DMS 273 (cell line): ENCODE measurements at regions not wholly inside any gene's neighbourhood (a gene's known extent, or its start where the extent isn't known, plus 50 kb on each side); places are given as distances from the start of the nearest gene placed in this dataset.

Experiments
- DNase-seq: peaks from one replicate; lab custom pipeline; 2025; ENCODE audit not compliant: unreplicated experiment; lab: John Stamatoyannopoulos, UW

DNA sequence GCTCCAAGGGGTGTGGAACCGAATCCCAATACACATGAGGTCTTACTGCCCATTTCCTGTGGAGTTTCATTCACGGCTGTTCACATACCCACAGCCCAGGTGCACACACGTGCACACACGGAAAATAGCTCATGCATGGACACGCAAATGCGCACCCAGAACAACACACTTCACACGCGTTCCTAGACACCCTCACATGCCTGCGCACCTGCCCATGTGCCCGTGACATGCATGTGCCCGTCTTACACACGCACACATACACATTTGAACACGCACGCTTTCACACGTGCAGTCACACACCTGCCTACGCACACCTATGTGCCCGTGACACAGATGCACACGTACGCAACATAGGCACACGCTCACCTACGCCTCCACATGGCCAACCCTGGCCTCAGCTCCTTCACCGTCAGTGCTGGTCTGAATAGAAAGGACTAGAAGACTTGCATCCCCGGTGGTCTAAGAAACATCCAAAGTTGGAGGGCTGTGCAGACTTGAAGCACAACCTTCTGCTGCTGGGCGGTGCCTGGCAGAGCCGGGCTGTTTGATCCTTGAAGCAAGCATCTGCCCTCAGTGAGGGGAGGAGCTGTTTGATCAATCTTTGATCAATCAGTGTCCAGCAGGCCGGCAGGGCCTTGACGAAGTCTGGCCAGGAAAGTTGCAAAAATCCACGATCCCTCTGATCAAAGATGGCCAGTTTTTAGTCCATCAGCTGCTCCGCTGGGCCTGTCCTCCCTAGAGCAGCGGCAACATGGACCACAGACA, 164.7 kb downstream of the OLFM1 start:
- DNase-seq: no peak

DNA sequence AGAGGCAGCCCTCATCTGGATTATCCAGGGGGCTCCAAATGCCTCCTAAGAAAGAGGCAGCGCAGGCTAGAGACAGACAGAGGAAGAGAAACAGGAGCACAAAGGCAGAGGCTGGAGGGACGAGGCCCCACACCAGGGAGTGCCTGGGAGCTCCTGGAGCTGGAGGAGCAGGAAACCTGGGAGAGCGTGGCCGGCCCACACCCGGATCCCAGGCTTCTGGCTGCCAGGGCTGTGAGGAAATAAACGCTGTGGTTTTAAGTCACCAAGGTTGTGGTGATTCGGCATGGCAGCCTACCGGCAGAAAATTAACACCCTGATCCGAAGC, 165.5 kb downstream of the OLFM1 start:
- DNase-seq: no peak

DNA sequence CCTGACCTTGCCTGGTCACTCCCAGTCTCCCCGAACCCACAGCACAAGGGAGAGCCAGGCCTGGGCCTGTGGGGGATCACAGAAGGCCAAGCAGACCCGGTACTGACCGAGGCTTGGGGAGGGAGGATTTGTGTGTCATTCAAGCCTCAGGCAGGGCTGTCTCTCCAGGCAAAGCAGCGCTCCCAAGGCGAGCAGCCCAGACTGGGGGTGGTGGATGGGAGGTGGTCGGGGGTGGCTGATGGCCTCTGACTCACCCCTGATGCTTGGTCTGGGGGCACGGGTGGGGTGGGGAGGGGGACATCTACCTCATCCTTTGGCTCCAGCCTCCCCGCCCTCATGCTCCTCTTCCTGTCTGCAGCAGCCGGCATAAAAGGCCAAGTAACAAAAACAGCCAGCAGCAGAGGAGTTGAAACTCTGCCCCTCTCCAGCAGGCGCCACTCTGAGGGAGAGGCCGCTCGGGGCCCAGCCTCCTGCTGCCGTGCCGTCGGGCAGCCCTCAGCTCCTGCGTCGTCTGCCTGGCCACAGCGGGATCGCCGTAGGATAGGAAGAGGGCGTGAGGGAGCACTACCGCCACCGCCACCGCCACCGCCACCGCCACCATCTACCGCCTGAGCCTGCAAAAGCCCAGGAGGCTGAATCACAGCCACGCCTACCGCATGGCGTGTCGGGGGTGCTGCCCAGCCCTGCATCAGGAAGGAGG, 166.0 kb downstream of the OLFM1 start:
- no peak for DNase-seq

DNA sequence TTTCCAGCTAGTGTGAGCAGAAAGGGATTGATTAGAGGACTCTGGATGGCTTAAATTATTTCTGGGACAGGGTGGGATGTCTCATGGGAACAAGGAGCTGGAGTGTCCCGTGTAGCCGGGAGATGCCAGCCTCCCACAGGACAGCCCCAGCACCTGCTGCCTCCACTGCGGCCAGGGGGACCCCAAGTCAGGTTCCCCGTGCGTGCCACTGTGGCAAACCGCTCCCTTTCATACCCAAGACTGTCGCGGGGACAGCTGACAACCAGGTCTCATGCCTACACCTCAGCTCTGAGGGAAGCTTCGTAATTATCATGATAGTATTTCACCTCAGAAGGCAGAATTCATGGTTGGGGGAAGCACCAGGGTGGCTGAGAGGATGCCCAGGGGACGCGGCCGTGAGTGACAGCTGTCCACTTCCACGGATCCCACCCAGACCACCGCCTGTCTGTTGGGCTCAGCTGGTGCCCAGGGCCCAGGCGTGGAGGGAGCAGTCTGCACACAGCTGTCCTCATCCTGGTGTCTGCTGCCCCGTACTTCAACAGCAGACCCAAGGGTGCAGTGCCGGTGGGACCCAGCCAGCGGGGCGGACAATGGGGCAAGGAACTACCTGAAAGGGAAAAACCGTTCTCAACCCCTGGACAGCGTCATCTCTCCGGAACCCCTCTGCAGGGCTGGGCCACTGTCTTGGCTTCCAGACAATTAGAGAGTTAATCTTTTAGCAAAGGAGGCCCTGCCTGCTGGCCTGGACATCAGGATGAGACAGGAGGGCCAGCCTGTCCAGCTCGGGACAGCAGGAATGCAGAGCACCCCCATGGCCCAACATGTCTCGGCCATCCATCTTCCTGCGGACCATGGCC, 166.9 kb downstream of the OLFM1 start:
- no peak for DNase-seq

DNA sequence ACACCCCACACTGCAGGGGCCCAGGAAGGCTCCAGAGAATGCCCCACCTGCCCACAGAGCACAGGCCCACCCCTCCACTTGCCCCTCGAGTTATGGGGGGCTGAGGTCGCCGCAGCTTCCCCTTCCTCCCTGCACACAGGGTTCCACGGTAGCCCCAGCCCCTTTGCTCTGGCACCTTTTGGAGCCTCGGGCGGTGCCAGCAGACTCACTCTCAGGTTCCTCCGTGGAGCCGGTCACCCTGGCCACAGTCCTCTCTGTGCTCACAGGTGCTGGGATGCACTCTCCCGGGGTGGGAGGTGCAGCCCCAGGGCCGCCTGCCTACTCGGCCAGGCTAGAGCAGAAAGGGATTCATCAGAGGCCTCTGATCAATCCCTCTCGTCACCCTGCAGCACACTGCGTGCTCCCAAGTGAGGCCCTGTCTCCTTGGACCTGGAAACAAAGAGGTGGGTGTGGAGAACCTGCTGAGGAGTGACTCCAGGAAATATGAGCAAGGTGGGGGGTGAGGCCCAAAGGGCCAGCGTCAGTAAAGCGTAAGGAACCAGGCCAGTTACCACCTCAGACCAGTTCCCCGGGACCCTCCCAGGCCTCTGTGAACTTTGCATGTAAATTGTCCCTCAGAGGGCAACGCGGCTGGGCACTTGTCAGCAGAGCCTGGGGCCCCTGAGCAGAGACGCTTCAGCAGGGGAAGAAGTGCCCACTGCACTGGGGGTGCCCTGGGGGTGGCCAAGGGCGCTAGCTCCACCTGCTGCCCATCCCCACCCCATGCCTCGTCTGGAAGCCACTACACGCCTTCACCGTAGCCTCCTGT, 167.8 kb downstream of the OLFM1 start:
- DNase-seq: peak; percentile 12

DNA sequence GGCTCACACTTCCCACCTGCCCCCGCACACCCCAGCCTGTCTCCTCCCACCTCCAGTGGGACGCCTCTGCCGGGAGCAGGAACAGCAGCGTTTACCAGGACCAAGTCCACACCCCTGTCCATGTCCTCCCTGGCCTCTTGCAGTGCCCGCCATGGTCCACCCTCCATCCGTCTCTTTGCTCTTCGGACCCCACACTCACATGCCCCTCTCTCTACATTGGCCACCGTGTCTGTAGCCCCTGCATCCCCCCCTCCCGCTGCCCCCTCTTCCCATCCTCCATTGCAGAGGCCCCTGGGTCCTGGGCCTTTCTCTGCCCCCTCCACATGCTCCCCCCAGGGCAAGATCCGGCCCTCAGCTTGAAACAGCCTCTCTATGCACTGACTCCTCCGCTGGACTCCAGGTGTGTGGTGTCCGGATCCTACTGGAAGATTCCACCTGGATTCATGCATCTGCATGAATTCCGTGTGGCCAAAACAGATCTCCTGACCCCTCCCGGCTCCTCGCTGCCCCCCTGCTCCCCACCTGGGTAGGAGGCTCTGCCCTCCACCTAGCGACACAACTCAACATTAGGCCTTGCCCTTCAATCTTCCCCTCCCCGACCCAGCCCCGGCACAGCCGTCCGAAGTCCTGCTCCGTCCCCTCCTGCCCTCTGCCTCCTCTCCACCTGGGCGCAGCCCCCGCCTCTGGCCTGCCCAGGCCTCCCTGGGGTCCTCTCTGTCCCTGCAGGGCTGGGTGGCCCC, 168.5 kb downstream of the OLFM1 start:
- DNase-seq: no peak

DNA sequence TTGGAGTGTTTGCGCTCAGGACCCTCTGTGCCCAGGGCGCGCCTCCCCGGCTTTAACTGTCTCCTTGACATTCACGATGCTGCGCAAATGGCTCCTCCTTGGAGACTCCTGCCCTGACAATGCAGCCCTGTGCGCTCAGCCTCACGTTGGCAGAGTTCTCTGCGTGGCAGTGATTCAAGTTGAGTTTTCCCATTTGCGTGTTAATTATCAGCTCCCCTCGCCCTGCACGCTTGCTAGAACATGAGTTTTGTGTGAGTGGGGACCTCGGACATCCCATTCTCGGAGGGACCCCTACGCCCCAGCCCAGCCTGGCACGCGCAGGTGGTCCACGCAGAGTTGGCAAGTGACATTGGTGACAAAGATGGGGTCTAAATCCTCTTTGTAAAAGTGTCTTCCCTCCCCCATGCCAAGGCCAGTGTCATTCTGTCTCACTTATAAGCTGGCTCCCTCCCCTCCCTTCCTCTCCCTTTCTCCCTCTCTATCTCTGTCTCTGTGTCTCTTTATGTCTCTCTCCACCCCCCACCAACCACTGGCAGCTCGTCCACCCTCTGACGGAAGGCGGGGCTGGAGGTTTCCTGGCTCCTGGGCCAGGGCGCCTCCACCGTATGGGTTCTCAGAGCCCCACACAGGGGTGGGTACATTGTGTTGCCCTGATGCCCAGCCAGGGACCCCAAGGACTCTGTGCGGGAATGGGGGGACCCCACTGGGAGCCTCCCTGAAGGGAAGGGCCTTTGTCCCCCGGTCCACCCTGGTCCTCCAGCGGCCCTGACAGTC, 169.3 kb downstream of the OLFM1 start:
- DNase-seq: no peak

DNA sequence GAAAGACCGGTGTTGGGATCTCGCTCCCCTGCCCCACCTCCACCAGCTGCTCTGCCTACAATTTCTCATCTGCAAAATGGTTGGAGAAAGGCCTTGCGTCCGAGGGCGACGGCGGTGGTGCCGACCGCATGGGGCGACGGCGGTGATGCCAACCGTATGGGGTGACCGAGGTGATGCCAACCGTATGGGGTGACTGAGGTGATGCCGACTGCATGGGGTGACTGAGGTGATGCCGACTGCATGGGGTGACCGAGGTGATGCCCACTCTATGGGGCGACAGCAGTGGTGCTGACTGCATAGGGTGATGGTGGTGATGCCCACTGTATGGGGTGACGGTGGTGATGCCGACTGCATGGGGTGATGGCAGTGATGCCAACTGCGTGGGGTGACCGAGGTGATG, 171.0 kb downstream of the OLFM1 start:
- no peak for DNase-seq

DNA sequence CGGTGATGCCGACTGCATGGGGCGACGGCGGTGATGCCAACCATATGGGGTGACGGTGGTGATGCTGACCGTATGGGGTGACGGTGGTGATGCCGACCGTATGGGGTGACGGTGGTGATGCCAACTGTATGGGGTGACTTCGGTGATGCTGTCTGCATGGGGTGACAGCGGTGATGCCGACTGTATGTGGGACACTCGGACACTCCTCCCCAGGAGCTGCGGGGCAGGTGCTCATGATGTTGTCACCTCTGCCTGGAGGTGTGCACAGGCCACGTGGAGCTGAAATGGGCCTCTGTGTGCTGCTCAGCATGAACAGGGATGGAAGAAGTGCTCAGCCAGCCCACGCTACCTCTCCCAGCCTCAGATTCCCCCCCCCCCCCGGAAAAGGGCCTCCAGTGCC, 171.8 kb downstream of the OLFM1 start:
- DNase-seq: no peak

DNA sequence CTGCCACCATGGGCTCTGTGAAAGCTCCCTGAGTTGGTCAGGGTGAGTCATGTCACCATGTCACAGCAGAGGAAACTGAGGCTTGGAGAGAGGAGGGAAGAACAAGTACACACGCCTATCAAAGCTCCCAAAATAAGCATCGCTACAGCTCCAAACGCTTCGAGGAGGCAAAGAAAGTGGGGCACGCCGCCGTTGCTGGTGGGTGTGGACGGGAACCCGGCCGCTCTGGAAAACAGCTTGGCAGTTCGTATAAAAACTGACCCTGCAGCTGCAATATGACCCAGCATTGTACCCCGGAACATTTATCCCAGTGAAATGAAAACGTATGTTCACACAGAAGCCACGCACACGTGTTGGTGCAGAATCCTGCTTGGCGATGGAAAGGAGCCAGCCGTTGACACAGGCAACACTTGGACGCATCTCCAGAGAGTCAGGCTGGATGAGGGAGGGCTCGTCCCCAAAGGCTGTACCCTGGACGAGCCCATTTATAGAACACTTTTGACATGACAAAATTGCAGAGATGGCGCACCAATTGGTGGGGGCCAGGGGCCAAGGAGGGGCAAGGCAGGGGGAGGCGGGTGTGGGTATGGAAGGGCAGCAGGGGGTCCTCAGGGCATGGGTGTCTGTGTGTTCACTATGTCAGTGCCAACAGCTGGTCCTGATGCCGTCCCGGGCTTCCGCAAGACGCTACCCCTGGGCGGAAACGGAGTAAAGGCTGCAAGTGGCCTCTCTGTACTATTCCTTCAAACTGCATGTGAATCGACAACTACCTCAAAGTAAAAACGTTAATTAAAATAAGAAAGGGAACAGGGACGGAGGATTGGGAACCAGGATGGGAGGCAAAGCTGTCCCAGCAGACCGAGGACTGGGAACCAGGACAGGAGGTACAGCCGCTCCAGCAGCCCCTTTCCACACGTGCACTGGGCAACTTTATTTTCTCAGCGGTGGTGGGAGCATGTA, 173.0 kb downstream of the OLFM1 start:
- no peak for DNase-seq

DNA sequence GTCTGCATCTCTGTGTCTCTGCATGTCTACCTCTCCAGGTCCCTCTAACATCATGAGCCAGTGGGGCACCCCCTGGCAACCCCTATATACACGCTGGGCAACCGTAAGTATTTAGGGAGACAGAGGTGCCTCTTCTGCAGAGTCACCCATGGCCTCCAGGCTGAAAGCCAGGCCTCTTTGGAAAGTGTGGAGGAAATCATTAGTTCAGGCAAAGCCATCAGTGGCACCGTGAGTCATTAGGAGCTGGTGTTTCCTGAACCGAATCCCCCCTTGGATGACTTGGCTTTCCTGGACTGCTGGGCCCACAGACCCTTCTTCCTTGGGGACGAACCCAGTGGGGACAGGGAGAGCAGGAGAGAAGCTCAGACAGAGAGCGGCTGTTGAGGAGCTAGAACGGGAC, 174.8 kb downstream of the OLFM1 start:
- no peak for DNase-seq

DNA sequence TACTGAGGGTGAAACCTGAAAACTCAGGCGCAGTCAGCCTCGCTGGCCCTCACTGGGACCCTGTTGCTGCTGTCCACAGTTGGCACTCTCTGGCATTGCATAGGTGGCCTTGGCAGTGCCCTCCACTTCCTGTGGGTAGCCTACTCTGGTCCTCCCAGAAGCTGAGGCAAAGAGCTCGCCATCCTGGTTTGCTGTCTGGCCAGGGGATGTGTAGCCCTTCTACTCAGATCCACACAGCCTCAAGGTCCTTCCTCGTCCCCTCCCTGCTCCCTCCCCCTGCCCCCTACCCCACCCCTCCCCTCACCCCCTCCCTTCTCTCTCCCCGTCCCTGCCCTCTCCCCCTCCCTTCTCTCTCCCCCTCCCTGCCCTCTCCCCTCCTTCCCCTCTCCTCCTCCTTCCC, 176.0 kb downstream of the OLFM1 start:
- no peak for DNase-seq

DNA sequence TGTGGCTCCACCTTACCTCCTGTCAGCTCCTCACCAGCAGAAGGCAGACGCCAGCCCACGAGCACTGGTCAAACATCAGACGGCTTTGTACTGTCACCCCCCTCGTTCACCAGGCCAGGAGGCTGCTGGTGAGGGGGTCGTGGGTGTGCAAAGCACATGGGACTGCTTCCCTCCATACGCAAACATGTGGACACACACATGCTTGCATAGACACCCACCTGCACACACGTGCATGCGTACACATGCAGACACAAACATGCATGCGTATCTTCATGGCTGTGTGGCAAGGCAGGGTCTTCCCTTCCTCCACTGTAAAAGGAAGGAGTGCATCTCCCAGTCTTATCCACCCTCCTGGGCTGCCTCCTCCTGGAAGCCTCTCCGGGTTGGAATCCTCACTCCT, 178.5 kb downstream of the OLFM1 start:
- DNase-seq: no peak

DNA sequence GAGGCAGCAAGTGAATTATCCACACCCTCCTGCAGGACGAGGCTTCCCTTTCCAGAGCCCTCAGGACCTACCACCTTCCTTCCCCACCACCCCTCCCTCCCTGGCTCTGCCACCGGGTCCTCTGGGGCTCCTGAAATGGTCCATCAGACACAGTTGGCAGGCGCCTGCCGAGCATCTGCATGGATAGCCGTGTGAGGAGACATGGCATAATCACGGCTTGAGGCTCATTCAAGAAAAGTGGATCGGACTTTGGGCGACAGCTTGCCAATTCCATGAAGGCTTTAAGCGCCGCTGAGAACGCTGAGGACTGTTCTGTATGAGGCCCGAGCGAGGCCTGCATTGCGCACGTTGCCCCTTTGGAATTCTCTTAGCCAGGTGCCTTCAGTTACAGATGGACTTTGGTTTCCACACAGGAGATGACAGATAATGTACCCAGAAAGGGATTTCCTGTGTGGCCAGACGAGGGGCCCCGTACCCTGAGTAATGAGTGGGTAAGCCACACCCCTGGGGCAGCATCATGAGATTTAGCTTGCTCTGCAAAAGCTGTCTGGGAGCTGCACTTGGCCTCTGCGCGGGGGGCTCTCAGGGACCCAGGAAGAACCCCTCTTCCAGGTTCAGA, 179.8 kb downstream of the OLFM1 start:
- DNase-seq: no peak

DNA sequence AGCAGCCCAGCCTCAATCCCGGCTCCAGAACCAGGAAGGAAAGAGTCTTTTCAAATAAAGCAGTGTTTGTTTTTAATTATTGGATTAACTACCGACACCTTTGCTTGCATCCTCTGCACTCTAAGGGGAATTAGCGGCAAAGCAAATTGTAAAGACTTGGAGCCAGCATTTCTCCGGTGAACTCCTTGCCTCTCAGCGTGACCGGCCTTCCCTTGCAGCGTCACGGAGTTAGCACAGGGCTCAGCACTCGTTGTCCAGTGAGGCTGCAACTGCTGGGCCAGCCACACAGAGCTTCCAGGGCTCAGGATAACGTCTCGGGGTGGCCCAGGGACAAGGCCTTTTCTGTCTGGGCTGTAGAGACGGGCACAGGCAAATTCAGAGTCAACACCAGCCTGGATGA, 180.6 kb downstream of the OLFM1 start:
- no peak for DNase-seq

DNA sequence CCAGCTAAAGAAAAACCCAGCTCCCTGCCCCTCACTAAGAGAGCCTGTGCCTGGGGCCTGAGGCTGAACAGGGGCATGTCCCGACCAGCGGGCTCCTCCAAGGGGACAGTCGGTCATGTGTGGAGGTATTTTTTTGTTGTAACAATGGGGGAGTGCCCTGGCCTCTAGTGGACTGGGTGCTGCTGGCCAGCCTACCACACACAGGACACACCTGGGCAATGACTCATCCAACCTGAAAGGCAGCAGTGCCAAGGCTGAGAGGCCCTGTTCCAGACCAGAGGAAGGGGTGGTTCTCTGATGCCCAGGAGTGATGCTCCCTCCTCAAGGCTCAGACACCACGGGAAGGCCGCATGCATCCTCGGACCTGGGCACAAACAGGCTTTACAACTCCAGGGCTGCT, 181.5 kb downstream of the OLFM1 start:
- no peak for DNase-seq

DNA sequence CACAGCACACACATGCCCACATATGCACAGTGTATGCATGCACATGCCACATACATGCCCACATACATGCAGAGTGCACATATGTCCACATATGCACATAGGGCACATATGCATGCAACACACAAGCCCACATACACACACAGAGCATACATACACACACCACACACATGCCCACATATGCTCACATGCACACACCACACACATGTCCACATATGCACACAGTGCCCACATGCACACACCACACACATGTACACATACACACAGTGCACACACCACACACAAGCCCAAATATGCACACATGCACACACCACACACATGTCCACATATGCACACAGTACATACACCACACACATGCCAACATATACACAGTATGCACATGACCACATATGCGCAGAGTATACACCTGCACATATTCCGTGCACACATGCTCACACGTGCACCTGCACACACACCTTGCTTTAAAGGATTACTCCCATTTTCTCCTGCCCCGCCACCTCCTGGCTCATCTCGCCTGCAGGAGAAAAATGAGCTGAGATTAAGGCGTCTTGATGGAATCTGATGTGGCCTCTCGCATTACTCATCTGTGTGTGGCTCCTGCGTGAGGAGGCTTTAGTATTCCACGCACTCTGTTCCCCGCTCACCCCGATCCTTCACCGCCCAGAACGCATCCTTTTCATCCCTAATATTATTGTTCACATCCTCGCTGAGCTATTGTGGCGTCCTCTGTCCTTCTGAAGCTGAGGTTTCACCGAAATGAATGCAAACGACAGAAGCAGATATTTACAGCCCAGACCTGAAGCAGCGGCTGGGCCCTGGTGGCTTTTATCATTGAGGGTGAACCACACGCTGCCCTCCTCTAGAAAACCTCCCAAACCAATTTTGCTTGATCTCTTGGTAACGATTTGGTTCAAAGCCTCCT, 182.7 kb downstream of the OLFM1 start:
- no peak for DNase-seq
